K562 (cell line): ENCODE measurements at regions not wholly inside any gene's neighbourhood (a gene's known extent, or its start where the extent isn't known, plus 50 kb on each side); places are given as distances from the start of the nearest gene placed in this dataset.

Source experiments
- ATAC-seq: fragments of 200-7000 bp; cut with Tn5 transposase; 3 replicates; pipeline ENCODE4 v1.9.1; 2020; ENCODE audit warnings: moderate library complexity
- BruUV-seq: library from RNA; stranded (reverse); fragments of 400-500 nt; replicated peaks from 2 replicates; lab custom pipeline; 2021; lab: Mats Ljungman, UMichigan
- CTCF ChIA-PET: fragments of 300-600 bp; formaldehyde crosslinking; extraction: SDS; loops from one replicate; lab custom pipeline; 2021; ENCODE audit warnings: low intra/inter-chr PET ratio; lab: Yijun Ruan, JAX
- POLR2A ChIA-PET: fragments of 300-600, 350-650 bp; sonication (Branson Sonifier 250); formaldehyde crosslinking; extraction: SDS; loops from one replicate; lab custom pipeline; 2021; ENCODE audit warnings: antibody characterized with exemption, inconsistent platforms; lab: Yijun Ruan, JAX
- DNase-seq, 4 experiments: peaks; one replicate each; pipeline versions ENCODE4 v3.0.0 to v3.0.0-alpha.2; 2011 to 2018; ENCODE audit warnings: low spot score in 3 of 4, mixed read lengths in 3 of 4; ENCODE audit errors: extremely low read depth in 1 of 4
- FAIRE-seq: peaks from 2 replicates; lab custom pipeline; 2011; peaks lifted over from hg19 to GRCh38; lab: Jason Lieb, UNC
- H2AFZ ChIP-seq: 2 replicates; pipeline ENCODE4 v1.6.0; 2011; ENCODE audit warnings: low read depth, low read length, control low read depth, inconsistent platforms
- H3K27ac ChIP-seq: fragments of 200-600 bp; 3 replicates; pipeline ENCODE4 v1.8.0; 2011; ENCODE audit warnings: low read depth, mild to moderate bottlenecking, control low read depth, inconsistent platforms, low read length, moderate library complexity, mixed read lengths; ENCODE audit errors: extremely low read depth
- H3K27me3 ChIP-seq, 2 experiments: fragments of 300-600 bp in 1 of 2; 2 replicates in 1 of 2; 3 replicates in 1 of 2; pipeline versions ENCODE4 v1.6.0 to v1.8.0; 2011; ENCODE audit warnings: inconsistent platforms in 2 of 2, low read length in 2 of 2, mild to moderate bottlenecking in 1 of 2, mixed read lengths in 1 of 2, moderate library complexity in 1 of 2; ENCODE audit not compliant: control insufficient read depth in 2 of 2, insufficient read depth in 2 of 2
- H3K36me3 ChIP-seq: fragments of 300-600 bp; 3 replicates; pipeline ENCODE4 v1.8.0; 2011; ENCODE audit warnings: mild to moderate bottlenecking, low read length, inconsistent platforms; ENCODE audit not compliant: control insufficient read depth, insufficient read depth
- H3K4me1 ChIP-seq, 2 experiments: fragments of 200-600 bp in 1 of 2; replicated peaks in 1 of 2; 2 replicates in 1 of 2; 3 replicates in 1 of 2; pipeline versions ENCODE4 v1.5.1 to v1.8.0; 2011; ENCODE audit warnings: inconsistent platforms in 2 of 2, low read length in 2 of 2, mild to moderate bottlenecking in 1 of 2, mixed read lengths in 1 of 2, moderate library complexity in 1 of 2; ENCODE audit not compliant: control insufficient read depth in 2 of 2, insufficient read depth in 2 of 2
- H3K4me2 ChIP-seq: 2 replicates; pipeline ENCODE4 v1.6.1; 2011; ENCODE audit warnings: low read length, control low read depth, inconsistent platforms, mixed read lengths; ENCODE audit not compliant: insufficient read depth
- H3K4me3 ChIP-seq: fragments of 200-600 bp; sonication (generic), shearing (Covaris generic); 2 replicates; pipeline ENCODE4 v1.5.1; 2016; ENCODE audit warnings: control low read depth, inconsistent platforms
- H3K79me2 ChIP-seq: fragments of 200-600 bp; 3 replicates; pipeline ENCODE4 v1.8.0; 2011; ENCODE audit warnings: low read length, inconsistent platforms; ENCODE audit not compliant: control insufficient read depth, insufficient read depth
- H3K9ac ChIP-seq, 2 experiments: 2 replicates each; pipeline versions ENCODE4 v1.6.0 to v1.6.1; 2011; ENCODE audit warnings: low read depth in 2 of 2, low read length in 2 of 2, control low read depth in 1 of 2, inconsistent platforms in 1 of 2, mild to moderate bottlenecking in 1 of 2, mixed read lengths in 1 of 2; ENCODE audit not compliant: insufficient read depth in 1 of 2
- H3K9me1 ChIP-seq: one replicate; pipeline ENCODE4 v1.6.0; 2011; ENCODE audit warnings: inconsistent platforms, mild to moderate bottlenecking, low read length, moderate library complexity; ENCODE audit not compliant: control insufficient read depth, insufficient read depth
- H3K9me3 ChIP-seq: replicated peaks from 2 replicates; pipeline ENCODE4 v1.5.1; 2011; ENCODE audit warnings: low read depth, low read length, inconsistent platforms; ENCODE audit not compliant: control insufficient read depth, insufficient read depth
- H4K20me1 ChIP-seq: replicated peaks from 2 replicates; pipeline ENCODE4 v1.6.1; 2011; ENCODE audit warnings: low read length, inconsistent platforms, mixed read lengths; ENCODE audit not compliant: control insufficient read depth, insufficient read depth
- CTCFL ChIP-seq: IDR thresholded peaks from 2 replicates; pipeline ENCODE4 v1.6.1; 2011; ENCODE audit warnings: borderline replicate concordance, low read depth, mild to moderate bottlenecking, moderate library complexity, low read length; ENCODE audit not compliant: insufficient read depth, poor library complexity, severe bottlenecking
- FOXA3 ChIP-seq, 2 experiments: fragments of 450-650 bp in 1 of 2; sonication (generic) in 1 of 2; formaldehyde crosslinking; IDR thresholded peaks in 1 of 2; conservative IDR thresholded peaks in 1 of 2; 2 replicates each; pipeline versions ENCODE4 v1.4.0 to v1.8.0; 2020 to 2022; ENCODE audit warnings: mild to moderate bottlenecking in 2 of 2, missing genetic modification reagents in 1 of 2
- GTF2E2 ChIP-seq: fragments of 200-800 bp; sonication (Bioruptor generic); IDR thresholded peaks from 2 replicates; pipeline ENCODE4 v1.6.1; 2016; ENCODE audit warnings: missing genetic modification characterization, missing compliant biosample characterization
- HNRNPH1 ChIP-seq: fragments of 200-400 bp; formaldehyde crosslinking; optimal IDR thresholded peaks from 2 replicates; pipeline ENCODE3; 2017; ENCODE audit warnings: low read depth, mild to moderate bottlenecking, low read length, moderate library complexity
- RB1 ChIP-seq: fragments of 450-650 bp; IDR thresholded peaks from 2 replicates; pipeline ENCODE4 v1.6.1; 2017; ENCODE audit warnings: low read depth, mild to moderate bottlenecking
- RBFOX2 ChIP-seq: fragments of 200-400 bp; formaldehyde crosslinking; IDR thresholded peaks from 2 replicates; pipeline ENCODE4 v1.6.1; 2017; ENCODE audit warnings: low read depth, mild to moderate bottlenecking, low read length, moderate library complexity
- ZNF232 ChIP-seq: sonication (generic); formaldehyde crosslinking; IDR thresholded peaks from 2 replicates; pipeline ENCODE4 v1.8.0; 2022; ENCODE audit warnings: mild to moderate bottlenecking, missing genetic modification reagents
- WGBS: fragments of 100-300 bp; shearing (Covaris generic); methylation state at CpG from one replicate; pipeline ENCODE4 v1.1.6; 2016; ENCODE audit warnings: low coverage, mixed read lengths; ENCODE audit not compliant: insufficient coverage; ENCODE audit errors: missing lambda C conversion rate; 5-methylcytosine and 5-hydroxymethylcytosine counted together
- in situ Hi-C: fragments of 300-500 bp; cut with MboI; formaldehyde crosslinking; loops from 4 replicates; pipeline ENCODE4 v1.15.0; 2018; ENCODE audit warnings: inconsistent platforms, mixed read lengths
- intact Hi-C: fragments of 100-400 bp; cut with micrococcal nuclease; formaldehyde crosslinking; loops from 2 replicates; pipeline ENCODE4 v1.14.2; 2022
- TF ChIP-seq, protein P1 (sequence below): IDR thresholded peaks from 2 replicates; pipeline ENCODE4 v1.6.1; 2014; ENCODE audit warnings: antibody characterized with exemption

GRCh38 chr5:173498739-173499470 is 117.5 kb downstream of the BOD1 start:
- no peaks in the 10 kb centered on the region for H3K79me2 ChIP-seq
- peaks cover 39 to 63% of the 10 kb centered on the region in 2 experiments for H3K27me3 ChIP-seq
- no TSS peak for BruUV-seq
- H3K27ac ChIP-seq, result no peak overlapping the region
- peaks cover 0 to 3% of the 10 kb centered on the region in 2 experiments; a peak in 1 of 5 replicates for H3K4me1 ChIP-seq
- no peak overlapping the region for H3K4me2 ChIP-seq
- ATAC-seq (no peak), FAIRE-seq (no peak), DNase-seq (no peak)
- H2AFZ ChIP-seq, result no peak overlapping the region
- no peak overlapping the region for H3K9ac ChIP-seq
- H3K4me3 ChIP-seq, result no peak overlapping the region
- H4K20me1 ChIP-seq, result no peaks in the 10 kb centered on the region
- WGBS, result 4% methylated on average over 15 of the region's 16 CpGs
- H3K9me1 ChIP-seq, result no peaks in the 10 kb centered on the region
- no peak for TF ChIP-seq RB1
- TF ChIP-seq, protein P1, sequence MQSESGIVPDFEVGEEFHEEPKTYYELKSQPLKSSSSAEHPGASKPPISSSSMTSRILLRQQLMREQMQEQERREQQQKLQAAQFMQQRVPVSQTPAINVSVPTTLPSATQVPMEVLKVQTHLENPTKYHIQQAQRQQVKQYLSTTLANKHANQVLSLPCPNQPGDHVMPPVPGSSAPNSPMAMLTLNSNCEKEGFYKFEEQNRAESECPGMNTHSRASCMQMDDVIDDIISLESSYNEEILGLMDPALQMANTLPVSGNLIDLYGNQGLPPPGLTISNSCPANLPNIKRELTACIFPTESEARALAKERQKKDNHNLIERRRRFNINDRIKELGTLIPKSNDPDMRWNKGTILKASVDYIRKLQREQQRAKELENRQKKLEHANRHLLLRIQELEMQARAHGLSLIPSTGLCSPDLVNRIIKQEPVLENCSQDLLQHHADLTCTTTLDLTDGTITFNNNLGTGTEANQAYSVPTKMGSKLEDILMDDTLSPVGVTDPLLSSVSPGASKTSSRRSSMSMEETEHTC, result no peak
- TF ChIP-seq ZNF232 (CRISPR knock-in tag), result no peak
- TF ChIP-seq RBFOX2, result no peak
- TF ChIP-seq FOXA3 (CRISPR knock-in tag; conservative IDR thresholded peaks at IDR 0.05 in 1 of 2, IDR thresholded peaks at IDR 0.05 in 1 of 2), result no peak
- TF ChIP-seq HNRNPH1, result no peak
- TF ChIP-seq CTCFL, result no peak
- TF ChIP-seq GTF2E2 (tag), result no peak
- ChIA-PET POLR2A (interaction anchor here (0.6 kb wide), 1 partner anchor 43 kb away, joined by 3 read pairs; no protein-coding TSS in a partner anchor), CTCF (no interaction called here)
- in situ Hi-C loops, result no loop called here
- no peaks in the 10 kb centered on the region for H3K9me3 ChIP-seq
- no peaks in the 10 kb centered on the region for H3K36me3 ChIP-seq
- intact Hi-C loops, result no loop called here
